SU-DHL-6 (cell line): ENCODE measurements at regions not wholly inside any gene's neighbourhood (a gene's known extent, or its start where the extent isn't known, plus 50 kb on each side); places are given as distances from the start of the nearest gene placed in this dataset.

Experiments
- H2AFZ ChIP-seq: fragments of 200-600 bp; sonication (generic); 2 replicates; pipeline ENCODE4 v1.6.1; 2014; ENCODE audit warnings: low read depth, mild to moderate bottlenecking, moderate library complexity, mixed read lengths, antibody characterized with exemption, low read length; ENCODE audit not compliant: severe bottlenecking
- H3F3A ChIP-seq: fragments of 200-600 bp; shearing (Covaris generic); 2 replicates; pipeline ENCODE4 v1.6.0; 2016; ENCODE audit warnings: antibody characterized with exemption, mild to moderate bottlenecking; ENCODE audit not compliant: insufficient read depth
- H3K27ac ChIP-seq: fragments of 200-600 bp; sonication (generic); 2 replicates; pipeline ENCODE4 v1.5.1; 2016; ENCODE audit warnings: low read depth, mild to moderate bottlenecking, low read length, moderate library complexity, mixed read lengths
- H3K27me3 ChIP-seq: fragments of 200-600 bp; sonication (generic), shearing (Covaris generic); 2 replicates; pipeline ENCODE4 v1.6.0; 2014; ENCODE audit warnings: mild to moderate bottlenecking, low read length
- H3K36me3 ChIP-seq: fragments of 200-600 bp; sonication (generic); 2 replicates; pipeline ENCODE4 v1.6.1; 2014; ENCODE audit warnings: mild to moderate bottlenecking, low read length, mixed read lengths
- H3K4me2 ChIP-seq: fragments of 300-600, 200-600 bp; shearing (Covaris generic), sonication (generic); 2 replicates; pipeline ENCODE4 v1.6.0; 2014; ENCODE audit warnings: low read length, low read depth, mild to moderate bottlenecking; ENCODE audit not compliant: poor library complexity, severe bottlenecking
- H3K4me3 ChIP-seq: fragments of 200-600 bp; sonication (generic); 2 replicates; pipeline ENCODE4 v1.5.1; 2014; ENCODE audit warnings: antibody characterized with exemption, low read length, mild to moderate bottlenecking, mixed read lengths; ENCODE audit not compliant: insufficient read depth, poor library complexity, severe bottlenecking
- H3K79me2 ChIP-seq: fragments of 200-600 bp; sonication (generic); 2 replicates; pipeline ENCODE4 v1.6.1; 2014; ENCODE audit warnings: mild to moderate bottlenecking, low read length, moderate library complexity; ENCODE audit not compliant: insufficient read depth
- H3K9ac ChIP-seq: fragments of 200-600 bp; sonication (generic); 2 replicates; pipeline ENCODE4 v1.7.0; 2014; ENCODE audit warnings: mild to moderate bottlenecking, low read length
- H3K9me2 ChIP-seq: fragments of 200-600 bp; sonication (generic); replicated peaks from 2 replicates; pipeline ENCODE4 v1.6.1; 2014; ENCODE audit warnings: low read length; ENCODE audit not compliant: insufficient read depth
- H3K9me3 ChIP-seq: fragments of 200-600 bp; sonication (generic); 2 replicates; pipeline ENCODE4 v1.6.1; 2014; ENCODE audit warnings: low read length, mixed read lengths; ENCODE audit not compliant: insufficient read depth
- H4K20me1 ChIP-seq: fragments of 200-600 bp; sonication (generic); 2 replicates; pipeline ENCODE4 v1.6.1; 2014; ENCODE audit warnings: low read depth, mild to moderate bottlenecking, antibody characterized with exemption, low read length, moderate library complexity, mixed read lengths
- CTCF ChIP-seq: fragments of 200-600 bp; sonication (generic); IDR thresholded peaks from one replicate; pipeline ENCODE4 v1.5.1; 2017; ENCODE audit warnings: antibody characterized with exemption, mild to moderate bottlenecking, low read length, moderate library complexity; ENCODE audit not compliant: insufficient read depth, poor library complexity, severe bottlenecking
- EZH2phosphoT487 ChIP-seq: fragments of 200-600 bp; sonication (generic), shearing (Covaris generic); conservative IDR thresholded peaks from 2 replicates; pipeline ENCODE4 v1.6.1; 2018; ENCODE audit warnings: mild to moderate bottlenecking, antibody characterized with exemption, low read length, moderate library complexity, mixed read lengths

GRCh38 chr11:127137771-127138280 is 137.3 kb upstream of the KIRREL3 start:
- TF ChIP-seq EZH2phosphoT487: no peak
- TF ChIP-seq CTCF: no peak
- Histone ChIP-seq H3K27ac (no peak overlapping the region), H3K4me2 (no peak overlapping the region), H3K27me3 (no peaks in the 10 kb centered on the region), H4K20me1 (no peaks in the 10 kb centered on the region), H3F3A (no peaks in the 10 kb centered on the region), H3K79me2 (no peaks in the 10 kb centered on the region), H3K9me2 (no peaks in the 10 kb centered on the region), H3K9me3 (no peaks in the 10 kb centered on the region), H3K4me3 (no peak overlapping the region), H3K36me3 (no peaks in the 10 kb centered on the region), H2AFZ (no peak overlapping the region), H3K9ac (no peak overlapping the region)

- Histone ChIP-seq H3K4me2 (no peak overlapping the region), H3K9me3 (no peaks in the 10 kb centered on the region), H4K20me1 (no peaks in the 10 kb centered on the region), H3K4me3 (no peak overlapping the region), H3K27me3 (no peaks in the 10 kb centered on the region), H3K79me2 (no peaks in the 10 kb centered on the region), H3F3A (no peaks in the 10 kb centered on the region), H2AFZ (no peak overlapping the region), H3K36me3 (no peaks in the 10 kb centered on the region), H3K9ac (no peak overlapping the region), H3K27ac (no peak overlapping the region), H3K9me2 (no peaks in the 10 kb centered on the region)
- TF ChIP-seq EZH2phosphoT487: no peak
These were observed 135.9 kb upstream of the KIRREL3 start for GRCh38 chr11:127136438-127136837.

- no peak overlapping the region for H3K9ac ChIP-seq
- no peaks in the 10 kb centered on the region for H3K36me3 ChIP-seq
- no peak overlapping the region for H3K27ac ChIP-seq
- H3K4me2 ChIP-seq: no peak overlapping the region
- no peaks in the 10 kb centered on the region for H3K79me2 ChIP-seq
- H2AFZ ChIP-seq: no peak overlapping the region
- H3K9me3 ChIP-seq: no peaks in the 10 kb centered on the region
- no peak overlapping the region for H3K4me3 ChIP-seq
- H3K9me2 ChIP-seq: no peaks in the 10 kb centered on the region
- no peaks in the 10 kb centered on the region for H4K20me1 ChIP-seq
- no peaks in the 10 kb centered on the region for H3K27me3 ChIP-seq
- no peaks in the 10 kb centered on the region for H3F3A ChIP-seq
- TF ChIP-seq CTCF: no peak
- TF ChIP-seq EZH2phosphoT487: no peak
These were observed 134.7 kb upstream of the KIRREL3 start for GRCh38 chr11:127135256-127135655.

- no peak overlapping the region for H3K4me2 ChIP-seq
- no peaks in the 10 kb centered on the region for H3K9me3 ChIP-seq
- H3K9ac ChIP-seq: no peak overlapping the region
- no peak overlapping the region for H3K27ac ChIP-seq
- TF ChIP-seq CTCF (no peak), EZH2phosphoT487 (no peak)
- no peaks in the 10 kb centered on the region for H3K79me2 ChIP-seq
- no peaks in the 10 kb centered on the region for H3K36me3 ChIP-seq
- no peaks in the 10 kb centered on the region for H4K20me1 ChIP-seq
- no peaks in the 10 kb centered on the region for H3F3A ChIP-seq
- no peak overlapping the region for H3K4me3 ChIP-seq
- no peak overlapping the region for H2AFZ ChIP-seq
- no peaks in the 10 kb centered on the region for H3K9me2 ChIP-seq
- H3K27me3 ChIP-seq: no peaks in the 10 kb centered on the region
These were observed 132.5 kb upstream of the KIRREL3 start for GRCh38 chr11:127133061-127133460.
